HG03571 (cell line): ENCODE measurements at regions not wholly inside any gene's neighbourhood (a gene's known extent, or its start where the extent isn't known, plus 50 kb on each side); places are given as distances from the start of the nearest gene placed in this dataset.

ENCODE experiments used
- ATAC-seq: cut with Tn5 transposase; IDR thresholded peaks from one replicate; pipeline ENCODE4 v1.9.1; 2021; ENCODE audit not compliant: unreplicated experiment

GRCh38 chr4:188197566-188197965 lies 58.3 kb downstream of the TRIML1 start:
- no peak for ATAC-seq

- no peak for ATAC-seq
Observed at GRCh38 chr4:188198982-188199792, 59.9 kb downstream of the TRIML1 start.

GRCh38 chr4:188201851-188202250 lies 62.6 kb downstream of the TRIML1 start:
- ATAC-seq: no peak

GRCh38 chr4:188206783-188207182 lies 67.5 kb downstream of the TRIML1 start:
- ATAC-seq: no peak

- ATAC-seq: no peak
Observed at GRCh38 chr4:188214861-188215260, 75.6 kb downstream of the TRIML1 start.

GRCh38 chr4:188218392-188218791 lies 79.2 kb downstream of the TRIML1 start:
- no peak for ATAC-seq

- no peak for ATAC-seq
Observed at GRCh38 chr4:188220006-188220405, 80.8 kb downstream of the TRIML1 start.

GRCh38 chr4:188221090-188221489 lies 81.8 kb downstream of the TRIML1 start:
- ATAC-seq: no peak

- ATAC-seq: no peak
Observed at GRCh38 chr4:188228279-188228678, 89.0 kb downstream of the TRIML1 start.

- ATAC-seq: no peak
Observed at GRCh38 chr4:188232428-188232827, 93.2 kb downstream of the TRIML1 start.

GRCh38 chr4:188242041-188242440 lies 102.8 kb downstream of the TRIML1 start:
- no peak for ATAC-seq

- ATAC-seq: no peak
Observed at GRCh38 chr4:188245651-188246050, 106.4 kb downstream of the TRIML1 start.

- no peak for ATAC-seq
Observed at GRCh38 chr4:188246488-188246887, 107.2 kb downstream of the TRIML1 start.

GRCh38 chr4:188254211-188254610 lies 115.0 kb downstream of the TRIML1 start:
- no peak for ATAC-seq

- no peak for ATAC-seq
Observed at GRCh38 chr4:188262464-188262863, 123.2 kb downstream of the TRIML1 start.

- ATAC-seq: no peak
Observed at GRCh38 chr4:188263321-188263720, 124.1 kb downstream of the TRIML1 start.

- ATAC-seq: no peak
Observed at GRCh38 chr4:188266386-188266785, 127.1 kb downstream of the TRIML1 start.

- no peak for ATAC-seq
Observed at GRCh38 chr4:188268131-188268908, 129.1 kb downstream of the TRIML1 start.

- no peak for ATAC-seq
Observed at GRCh38 chr4:188270273-188271069, 131.2 kb downstream of the TRIML1 start.

GRCh38 chr4:188275686-188276085 lies 136.4 kb downstream of the TRIML1 start:
- ATAC-seq: no peak

- no peak for ATAC-seq
Observed at GRCh38 chr4:188279184-188279583, 139.9 kb downstream of the TRIML1 start.
